BLaER1 (cell line): ENCODE measurements at regions not wholly inside any gene's neighbourhood (a gene's known extent, or its start where the extent isn't known, plus 50 kb on each side); places are given as distances from the start of the nearest gene placed in this dataset.
"Not testable (repeated sequence)": the region's sequence is repeated elsewhere in the genome, so short reads cannot be mapped to it uniquely, and the experiment has no call there.

ENCODE experiments used
- H3K27ac ChIP-seq: shearing (Covaris generic); formaldehyde crosslinking; 2 replicates; pipeline ENCODE4 v1.8.1; 2022
- H3K27me3 ChIP-seq: shearing (Covaris generic); formaldehyde crosslinking; 2 replicates; pipeline ENCODE4 v1.8.1; 2022
- H3K36me3 ChIP-seq: shearing (Covaris generic); formaldehyde crosslinking; 2 replicates; pipeline ENCODE4 v1.8.1; 2022
- H3K4me1 ChIP-seq: shearing (Covaris generic); formaldehyde crosslinking; 2 replicates; pipeline ENCODE4 v1.8.1; 2022
- H3K4me2 ChIP-seq: shearing (Covaris generic); formaldehyde crosslinking; 2 replicates; pipeline ENCODE4 v1.8.1; 2022
- H3K4me3 ChIP-seq: shearing (Covaris generic); formaldehyde crosslinking; 2 replicates; pipeline ENCODE4 v1.8.1; 2022
- H3K9ac ChIP-seq: shearing (Covaris generic); formaldehyde crosslinking; 2 replicates; pipeline ENCODE4 v1.8.1; 2022
- H3K9me3 ChIP-seq: shearing (Covaris generic); formaldehyde crosslinking; 2 replicates; pipeline ENCODE4 v1.8.1; 2022
- H4K20me1 ChIP-seq: shearing (Covaris generic); formaldehyde crosslinking; 2 replicates; pipeline ENCODE4 v1.8.1; 2022
- Cebpa-rat ChIP-seq: shearing (Covaris generic); IDR thresholded peaks from 2 replicates; pipeline ENCODE4 v1.8.1; 2022

DNA sequence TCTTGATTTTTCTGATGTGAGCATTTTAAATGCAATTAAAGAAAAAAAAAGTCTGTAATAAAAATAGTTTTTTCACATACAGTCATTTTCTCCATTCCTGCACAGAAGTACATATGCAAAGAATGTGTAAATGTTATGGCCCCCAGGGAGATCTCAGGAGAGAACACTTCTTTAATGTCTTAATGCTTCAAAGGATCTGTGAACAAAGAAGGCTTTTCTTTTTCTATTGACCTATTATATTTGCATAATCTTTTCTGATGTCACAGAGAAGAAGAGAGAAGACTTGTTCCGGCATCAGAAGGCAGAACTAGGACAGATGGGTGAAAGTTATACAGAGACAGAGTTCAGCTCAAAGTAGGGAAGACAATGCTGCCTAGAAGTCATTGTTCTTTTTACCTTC, 413.5 kb upstream of the STXBP6 start:
- Histone ChIP-seq H3K4me3 (no peak overlapping the region), H3K27me3 (no peaks in the 10 kb centered on the region), H4K20me1 (no peaks in the 10 kb centered on the region), H3K27ac (no peak overlapping the region), H3K4me1 (no peaks in the 10 kb centered on the region), H3K36me3 (no peaks in the 10 kb centered on the region), H3K9me3 (no peaks in the 10 kb centered on the region), H3K4me2 (no peak overlapping the region), H3K9ac (no peak overlapping the region)
- no peak for TF ChIP-seq Cebpa-rat

DNA sequence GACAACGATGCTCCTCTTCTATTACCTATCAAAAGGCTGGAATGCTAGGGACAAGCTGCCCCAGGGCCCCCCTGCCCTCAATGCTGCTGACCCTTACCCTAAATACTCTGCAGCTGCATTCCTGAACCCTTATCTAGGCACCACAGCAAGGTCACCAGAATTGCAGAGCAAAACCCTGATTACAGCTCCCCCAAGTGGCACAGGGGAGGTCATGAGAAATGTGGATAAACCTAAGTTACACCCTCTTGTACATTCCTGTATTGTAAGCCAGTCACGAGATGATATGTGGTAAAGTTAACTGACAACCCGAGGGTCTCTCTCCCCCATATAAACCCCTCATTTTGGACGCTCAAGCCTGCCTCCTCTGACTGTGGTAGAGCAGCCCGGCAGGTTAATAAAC, 411.8 kb upstream of the STXBP6 start:
- TF ChIP-seq Cebpa-rat, result no peak
- H4K20me1 ChIP-seq, result no peaks in the 10 kb centered on the region
- no peaks in the 10 kb centered on the region for H3K36me3 ChIP-seq
- H3K9ac ChIP-seq, result no peak overlapping the region
- H3K27me3 ChIP-seq, result no peaks in the 10 kb centered on the region
- no peaks in the 10 kb centered on the region for H3K9me3 ChIP-seq
- H3K4me2 ChIP-seq, result no peak overlapping the region
- no peak overlapping the region for H3K27ac ChIP-seq
- H3K4me1 ChIP-seq, result no peaks in the 10 kb centered on the region
- H3K4me3 ChIP-seq, result no peak overlapping the region

DNA sequence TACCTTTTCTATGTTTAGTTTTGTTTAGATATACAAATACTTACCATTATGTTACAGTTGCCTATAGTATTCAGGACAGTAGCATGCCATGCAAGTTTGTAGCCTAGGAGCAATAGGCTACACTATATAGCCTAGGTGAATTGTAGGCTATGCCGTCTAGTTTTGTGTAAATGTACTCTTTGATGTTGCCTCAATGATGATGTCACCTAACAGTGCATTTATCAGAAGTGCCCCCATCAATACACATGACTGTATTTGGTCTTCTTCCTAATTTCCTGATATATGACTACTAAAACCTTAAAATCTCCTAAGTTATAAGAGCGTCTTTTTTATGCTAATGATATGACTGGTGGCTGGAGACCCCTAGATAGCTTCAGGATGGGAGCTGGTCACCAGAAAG, 394.4 kb upstream of the STXBP6 start:
- no peak overlapping the region for H3K27ac ChIP-seq
- H3K9ac ChIP-seq, result no peak overlapping the region
- no peak overlapping the region for H3K4me2 ChIP-seq
- no peaks in the 10 kb centered on the region for H3K27me3 ChIP-seq
- no peaks in the 10 kb centered on the region for H3K36me3 ChIP-seq
- no peaks in the 10 kb centered on the region for H3K4me1 ChIP-seq
- H3K9me3 ChIP-seq, result no peaks in the 10 kb centered on the region; the same call in 1 of the 2 replicates
- no peak for TF ChIP-seq Cebpa-rat
- H3K4me3 ChIP-seq, result no peak overlapping the region
- H4K20me1 ChIP-seq, result no peaks in the 10 kb centered on the region

DNA sequence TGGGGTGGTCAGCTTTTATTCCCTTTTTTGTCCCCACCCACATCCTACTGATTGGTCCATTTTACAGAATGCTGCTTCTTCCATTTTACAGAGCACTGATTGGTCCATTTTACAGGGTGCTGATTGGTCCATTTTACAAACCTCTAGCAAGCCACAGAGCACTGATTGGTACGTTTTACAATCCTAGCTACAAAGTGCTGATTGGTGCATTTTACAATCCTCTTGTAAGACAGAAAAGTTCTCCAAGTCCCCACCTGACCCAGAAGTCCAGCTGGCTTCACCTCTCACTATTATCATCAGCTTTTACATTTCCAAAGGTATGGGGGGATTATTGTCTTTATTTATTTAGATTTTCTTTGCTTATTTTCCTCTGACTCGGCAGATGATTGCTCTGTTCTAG, 390.4 kb upstream of the STXBP6 start:
- not testable (repeated sequence) for H3K4me3 ChIP-seq, H3K4me1 ChIP-seq, H3K9me3 ChIP-seq, H4K20me1 ChIP-seq, H3K9ac ChIP-seq, H3K4me2 ChIP-seq, H3K36me3 ChIP-seq, H3K27ac ChIP-seq, H3K27me3 ChIP-seq

DNA sequence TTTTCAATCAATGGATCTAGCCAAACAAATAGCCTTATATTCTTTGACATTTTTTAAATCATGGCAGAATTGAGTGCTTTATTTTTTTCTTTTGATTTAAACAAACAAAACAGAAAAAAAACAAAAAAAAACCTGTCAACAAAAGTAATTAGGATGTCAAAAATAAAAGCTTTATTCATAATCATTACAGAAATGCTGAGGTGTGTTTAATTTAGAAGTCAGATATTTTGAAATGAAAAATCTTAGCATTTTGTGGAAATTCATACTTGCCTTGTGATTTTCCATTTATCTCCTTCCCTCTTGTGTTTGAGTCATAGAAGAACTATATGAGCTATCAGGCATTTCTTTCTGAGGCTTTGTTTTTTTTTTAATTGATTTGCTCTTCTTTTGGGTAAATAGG, 387.0 kb upstream of the STXBP6 start:
- no peaks in the 10 kb centered on the region for H3K27me3 ChIP-seq
- H3K36me3 ChIP-seq, result no peaks in the 10 kb centered on the region
- H3K4me1 ChIP-seq, result no peaks in the 10 kb centered on the region
- H3K9me3 ChIP-seq, result peaks cover 3% of the 10 kb centered on the region; the same call in 1 of the 2 replicates
- H3K4me3 ChIP-seq, result no peak overlapping the region
- no peaks in the 10 kb centered on the region for H4K20me1 ChIP-seq
- no peak for TF ChIP-seq Cebpa-rat
- H3K4me2 ChIP-seq, result no peak overlapping the region
- no peak overlapping the region for H3K9ac ChIP-seq
- H3K27ac ChIP-seq, result no peak overlapping the region

DNA sequence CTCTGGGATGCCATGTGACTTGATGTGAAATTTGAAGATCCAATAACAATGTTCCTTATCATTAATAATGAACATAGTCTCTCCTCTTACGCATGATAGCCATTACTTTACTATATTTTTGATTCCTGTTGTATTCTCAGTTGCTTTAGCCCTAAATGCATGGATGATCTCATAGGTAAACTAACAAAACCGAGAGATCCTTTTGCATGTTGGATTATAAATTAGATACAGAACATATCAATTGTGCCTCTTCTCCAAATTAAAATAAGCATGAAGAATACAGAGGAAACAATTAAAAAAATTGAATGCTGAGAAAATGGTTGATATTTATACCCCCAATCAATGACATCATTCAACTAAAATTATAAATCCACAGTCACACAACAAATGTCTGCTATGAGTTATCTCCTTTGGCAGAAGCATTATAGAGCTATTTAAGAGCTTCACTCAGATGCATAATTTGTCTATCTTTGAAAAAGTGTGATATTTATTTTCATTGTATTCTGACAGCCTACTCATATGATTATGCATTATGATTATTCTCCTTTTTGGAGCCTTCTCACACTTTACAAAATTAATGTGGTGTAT, 386.4 kb upstream of the STXBP6 start:
- Histone ChIP-seq H3K9ac (no peak overlapping the region), H3K4me3 (no peak overlapping the region), H3K4me2 (no peak overlapping the region), H3K4me1 (no peaks in the 10 kb centered on the region), H3K27ac (no peak overlapping the region), H3K9me3 (peaks cover 3% of the 10 kb centered on the region; the same call in 1 of the 2 replicates), H4K20me1 (no peaks in the 10 kb centered on the region), H3K36me3 (no peaks in the 10 kb centered on the region), H3K27me3 (no peaks in the 10 kb centered on the region)
- no peak for TF ChIP-seq Cebpa-rat

DNA sequence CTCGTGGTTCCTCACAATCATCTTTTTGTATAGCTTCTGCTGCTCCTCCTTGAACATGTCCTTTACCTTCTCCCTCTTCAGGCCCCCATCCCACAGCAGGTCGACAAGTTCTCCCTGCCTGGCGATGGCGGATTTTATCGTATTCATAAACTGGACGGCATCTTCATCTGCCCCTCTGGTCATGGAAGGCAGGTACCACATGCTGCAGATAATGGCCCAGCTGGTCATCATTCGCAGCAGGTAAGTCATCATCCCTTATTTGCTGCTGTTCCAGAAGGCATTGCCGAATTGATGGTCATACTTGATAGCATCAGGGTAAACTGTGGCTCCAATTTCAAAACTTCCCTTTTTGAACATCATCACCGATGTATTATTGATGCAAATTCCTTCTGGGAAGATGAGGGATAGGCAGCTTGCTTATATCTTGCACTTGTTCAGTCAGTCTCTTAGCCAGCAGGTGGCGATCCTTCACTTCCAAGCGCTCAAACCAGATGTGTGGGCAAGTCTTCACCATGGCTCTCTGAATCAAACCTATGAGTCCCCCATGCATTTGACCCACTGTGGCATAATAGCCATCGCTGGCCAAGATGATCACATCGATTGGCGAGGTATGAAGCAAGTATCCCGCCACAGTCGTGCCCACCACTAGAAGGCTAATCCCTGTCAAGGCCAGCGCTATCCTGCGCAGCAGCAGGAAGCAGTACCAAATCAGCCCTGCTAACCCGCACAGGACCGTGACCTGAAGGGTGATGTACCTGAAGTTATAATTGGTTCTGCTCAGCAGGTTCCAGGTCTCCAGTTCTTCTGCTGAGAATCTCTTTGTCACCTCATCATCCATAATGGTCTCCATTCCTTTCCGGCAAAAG, 381.5 kb upstream of the STXBP6 start:
- H3K4me3 ChIP-seq, result no peak overlapping the region
- H3K4me1 ChIP-seq, result no peaks in the 10 kb centered on the region
- no peak overlapping the region for H3K9ac ChIP-seq
- H4K20me1 ChIP-seq, result no peaks in the 10 kb centered on the region
- H3K27me3 ChIP-seq, result no peaks in the 10 kb centered on the region
- no peak overlapping the region for H3K4me2 ChIP-seq
- H3K27ac ChIP-seq, result no peak overlapping the region
- no peaks in the 10 kb centered on the region for H3K36me3 ChIP-seq
- H3K9me3 ChIP-seq, result 0 out of 2 replicates have a peak, but pooled peaks cover 6% of the 10 kb centered on the region
- TF ChIP-seq Cebpa-rat, result no peak

DNA sequence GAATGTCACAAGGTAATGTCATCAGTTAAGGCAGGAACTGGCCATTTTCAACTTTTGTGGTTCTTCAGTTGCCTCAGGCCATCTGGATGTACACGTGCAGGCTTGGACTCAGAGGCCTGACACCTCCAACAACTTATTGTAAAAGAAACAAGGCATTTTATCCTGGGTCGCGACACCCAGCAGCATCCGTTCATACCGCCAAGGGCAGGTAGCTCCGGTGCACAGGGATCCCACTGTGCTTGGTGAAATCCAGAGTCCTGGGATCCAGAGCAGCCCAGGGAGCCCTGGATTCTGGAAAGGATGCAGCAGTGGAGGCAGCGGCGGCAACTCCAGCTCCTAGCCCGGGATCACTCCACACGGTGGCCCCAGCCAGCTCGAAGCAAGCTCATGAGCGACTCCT, 380.9 kb upstream of the STXBP6 start:
- Histone ChIP-seq H3K9me3 (0 out of 2 replicates have a peak, but pooled peaks cover 6% of the 10 kb centered on the region), H3K27me3 (no peaks in the 10 kb centered on the region), H3K4me2 (no peak overlapping the region)

DNA sequence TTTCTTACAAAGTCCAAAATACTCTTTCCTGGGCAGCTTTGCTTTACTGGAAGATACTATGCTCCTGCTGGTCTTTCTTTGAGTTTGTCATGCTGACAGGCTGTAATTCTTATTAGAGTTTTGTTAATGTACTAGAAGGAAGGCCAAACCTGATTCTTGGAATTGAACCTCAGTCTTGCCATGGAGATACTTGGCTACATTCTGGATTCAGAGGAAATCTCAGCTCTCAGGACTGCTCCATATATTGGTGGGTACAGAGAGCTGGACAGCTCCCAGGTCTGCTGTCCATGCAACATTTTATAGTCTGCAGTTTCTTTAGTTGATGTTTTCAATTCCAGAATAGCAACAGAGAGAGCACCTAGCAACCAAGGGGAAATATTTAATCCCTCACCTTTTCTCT, 363.1 kb upstream of the STXBP6 start:
- Histone ChIP-seq H3K4me1 (no peaks in the 10 kb centered on the region), H3K9me3 (no peaks in the 10 kb centered on the region), H4K20me1 (no peaks in the 10 kb centered on the region), H3K9ac (no peak overlapping the region), H3K27ac (no peak overlapping the region), H3K27me3 (no peaks in the 10 kb centered on the region), H3K36me3 (no peaks in the 10 kb centered on the region), H3K4me3 (no peak overlapping the region), H3K4me2 (no peak overlapping the region)
- TF ChIP-seq Cebpa-rat, result no peak

More for the DNA sequence above, 380.9 kb upstream of the STXBP6 start:
- H3K27ac ChIP-seq, result no peak overlapping the region
- H3K4me3 ChIP-seq, result no peak overlapping the region
- TF ChIP-seq Cebpa-rat, result no peak
- H3K4me1 ChIP-seq, result no peaks in the 10 kb centered on the region
- H4K20me1 ChIP-seq, result no peaks in the 10 kb centered on the region
- H3K36me3 ChIP-seq, result no peaks in the 10 kb centered on the region
- no peak overlapping the region for H3K9ac ChIP-seq
